ENCODE measurements at regions not wholly inside any gene's neighbourhood (a gene's known extent, or its start where the extent isn't known, plus 50 kb on each side); places are given as distances from the start of the nearest gene placed in this dataset.

DNA sequence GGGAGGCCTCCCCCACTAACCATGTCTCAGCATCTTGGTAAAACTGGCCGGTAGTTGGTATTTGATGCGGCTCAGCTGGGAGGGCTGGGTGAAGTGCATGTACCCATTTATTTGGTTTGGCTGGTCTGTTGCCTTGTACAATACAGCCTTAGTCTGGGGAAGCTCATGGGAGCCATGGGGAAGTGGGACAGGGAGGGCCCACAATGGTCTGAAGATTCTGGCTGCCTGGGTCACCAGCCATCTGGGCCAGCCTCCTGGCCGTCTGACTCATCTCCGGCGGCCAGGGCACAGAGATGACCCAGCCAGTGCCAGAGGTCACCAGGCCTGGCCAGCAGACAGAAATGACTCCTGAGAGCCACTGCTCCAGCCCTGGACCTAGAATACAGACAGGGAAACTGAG, 51.6 kb upstream of the SMAD6 start:
- TF ChIP-seq, protein P1, sequence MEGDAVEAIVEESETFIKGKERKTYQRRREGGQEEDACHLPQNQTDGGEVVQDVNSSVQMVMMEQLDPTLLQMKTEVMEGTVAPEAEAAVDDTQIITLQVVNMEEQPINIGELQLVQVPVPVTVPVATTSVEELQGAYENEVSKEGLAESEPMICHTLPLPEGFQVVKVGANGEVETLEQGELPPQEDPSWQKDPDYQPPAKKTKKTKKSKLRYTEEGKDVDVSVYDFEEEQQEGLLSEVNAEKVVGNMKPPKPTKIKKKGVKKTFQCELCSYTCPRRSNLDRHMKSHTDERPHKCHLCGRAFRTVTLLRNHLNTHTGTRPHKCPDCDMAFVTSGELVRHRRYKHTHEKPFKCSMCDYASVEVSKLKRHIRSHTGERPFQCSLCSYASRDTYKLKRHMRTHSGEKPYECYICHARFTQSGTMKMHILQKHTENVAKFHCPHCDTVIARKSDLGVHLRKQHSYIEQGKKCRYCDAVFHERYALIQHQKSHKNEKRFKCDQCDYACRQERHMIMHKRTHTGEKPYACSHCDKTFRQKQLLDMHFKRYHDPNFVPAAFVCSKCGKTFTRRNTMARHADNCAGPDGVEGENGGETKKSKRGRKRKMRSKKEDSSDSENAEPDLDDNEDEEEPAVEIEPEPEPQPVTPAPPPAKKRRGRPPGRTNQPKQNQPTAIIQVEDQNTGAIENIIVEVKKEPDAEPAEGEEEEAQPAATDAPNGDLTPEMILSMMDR (IDR thresholded peaks at IDR 0.05; ENCODE audit: low read depth, low read length, poor library complexity, severe bottlenecking): no peak
- TF ChIP-seq EZH2phosphoT487 (IDR thresholded peaks at IDR 0.05; ENCODE audit: borderline replicate concordance, low read length): no peak
